LHCN-M2 (cell line): ENCODE measurements at regions not wholly inside any gene's neighbourhood (a gene's known extent, or its start where the extent isn't known, plus 50 kb on each side); places are given as distances from the start of the nearest gene placed in this dataset.

ENCODE experiments used
- DNase-seq: peaks from one replicate; pipeline ENCODE4 v3.0.0-alpha.2; 2012; ENCODE audit warnings: low read depth

GRCh38 chr5:105836268-105836667 lies 1834.5 kb downstream of the EFNA5 start:
- peak; percentile 68 for DNase-seq

- no peak for DNase-seq
These were observed 1841.9 kb downstream of the EFNA5 start for GRCh38 chr5:105828821-105829220.

- DNase-seq = no peak
These were observed 1848.9 kb downstream of the EFNA5 start for GRCh38 chr5:105821800-105822199.

DNA sequence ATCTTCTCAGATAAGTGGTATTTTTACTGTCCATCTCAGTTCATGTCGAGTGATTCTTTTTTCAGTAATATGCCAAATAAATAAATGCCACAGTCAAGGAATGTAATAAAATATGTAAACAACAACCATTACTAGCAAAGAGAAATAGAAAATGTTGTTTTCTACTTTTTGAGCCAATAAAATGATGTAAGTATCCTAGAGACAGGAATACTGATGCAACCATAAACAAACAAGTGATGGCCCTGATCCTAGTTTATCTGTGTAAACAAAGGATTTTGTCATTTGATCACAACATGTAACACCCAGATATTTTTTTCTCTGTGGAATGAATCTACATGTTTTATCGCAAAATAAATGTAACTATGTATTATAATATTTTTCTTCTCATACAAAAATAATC lies 1852.8 kb downstream of the EFNA5 start:
- DNase-seq = peak; percentile 28

DNA sequence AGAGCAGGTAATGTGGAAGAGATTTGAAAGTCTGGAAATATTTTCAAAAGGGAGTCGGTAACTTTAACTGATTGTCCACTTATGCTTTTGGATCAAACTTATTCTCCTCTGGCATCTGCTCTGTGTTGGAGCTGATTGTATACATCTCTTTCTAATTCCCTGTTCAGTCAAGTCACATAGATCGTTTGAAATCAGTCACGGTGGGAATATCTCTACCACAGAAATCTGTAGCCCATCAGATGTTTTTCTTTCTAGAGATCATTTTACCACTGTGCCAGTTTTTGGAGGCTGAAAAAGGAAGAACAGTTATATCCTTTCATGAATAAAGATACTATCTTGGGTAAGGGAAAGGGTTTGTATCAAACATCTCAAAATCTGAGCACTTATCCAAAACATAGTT lies 1853.3 kb downstream of the EFNA5 start:
- peak; percentile 14 for DNase-seq

DNA sequence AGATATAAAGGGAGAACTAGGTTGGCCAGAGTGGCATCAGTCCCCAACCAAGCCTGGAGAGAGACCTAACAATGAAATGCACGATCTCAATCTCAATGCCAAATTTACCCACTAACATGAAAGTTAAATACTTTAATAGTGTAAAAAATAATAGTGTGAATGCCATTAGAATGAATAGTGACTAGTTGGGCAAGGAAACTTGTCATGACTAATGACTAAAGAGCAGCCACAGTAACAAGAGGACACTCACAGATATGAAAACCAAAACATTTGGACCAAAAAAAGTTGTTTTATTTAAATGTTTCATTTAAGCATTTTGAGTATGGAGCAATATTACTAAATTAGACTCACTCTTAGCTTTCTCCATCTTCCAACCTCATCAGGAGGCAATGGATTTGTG lies 1853.8 kb downstream of the EFNA5 start:
- DNase-seq = peak; percentile 13

GRCh38 chr5:105812304-105812703 lies 1858.4 kb downstream of the EFNA5 start:
- DNase-seq = peak; percentile 28

DNA sequence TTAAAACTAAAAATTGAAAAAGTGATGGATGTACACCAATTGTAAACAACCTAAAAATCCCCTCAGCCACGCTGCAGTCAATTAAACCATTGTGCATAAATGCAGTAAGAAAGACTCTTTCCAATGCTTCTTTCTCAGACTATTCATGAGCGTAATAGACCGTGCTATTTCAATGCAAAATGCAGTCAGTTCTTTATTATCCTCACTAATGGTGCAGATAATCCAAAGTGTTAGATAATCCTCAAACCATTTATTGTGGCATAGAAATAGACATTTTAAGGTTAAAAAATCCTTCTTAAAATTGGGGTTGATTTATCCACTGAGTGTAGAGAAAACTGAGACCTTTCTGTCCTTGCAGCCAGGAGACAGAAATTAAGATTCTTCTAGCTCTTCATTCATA lies 1862.8 kb downstream of the EFNA5 start:
- no peak for DNase-seq

GRCh38 chr5:105807290-105807689 lies 1863.4 kb downstream of the EFNA5 start:
- no peak for DNase-seq

DNA sequence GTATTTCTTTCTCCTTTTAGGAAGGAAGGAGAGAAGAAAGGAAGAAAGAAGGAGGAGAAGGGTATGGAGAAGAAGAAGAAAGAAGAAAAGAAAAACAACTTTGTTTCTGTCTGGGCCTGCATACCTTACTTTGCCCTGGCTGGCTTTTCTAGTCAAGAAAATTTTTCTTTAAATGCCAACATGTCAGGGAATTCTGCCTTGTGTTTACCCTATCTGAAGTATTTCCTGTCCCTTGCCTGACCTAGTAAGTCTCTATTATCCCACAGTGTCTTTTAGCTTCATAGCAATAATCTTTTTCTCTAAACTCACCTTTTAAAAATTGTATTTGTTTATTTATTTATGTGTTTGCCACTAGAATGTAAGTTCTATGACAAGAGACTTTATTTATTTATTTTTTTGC lies 1864.1 kb downstream of the EFNA5 start:
- DNase-seq = no peak

GRCh38 chr5:105803431-105803830 lies 1867.3 kb downstream of the EFNA5 start:
- DNase-seq = no peak

GRCh38 chr5:105794578-105794977 lies 1876.2 kb downstream of the EFNA5 start:
- DNase-seq = no peak

DNA sequence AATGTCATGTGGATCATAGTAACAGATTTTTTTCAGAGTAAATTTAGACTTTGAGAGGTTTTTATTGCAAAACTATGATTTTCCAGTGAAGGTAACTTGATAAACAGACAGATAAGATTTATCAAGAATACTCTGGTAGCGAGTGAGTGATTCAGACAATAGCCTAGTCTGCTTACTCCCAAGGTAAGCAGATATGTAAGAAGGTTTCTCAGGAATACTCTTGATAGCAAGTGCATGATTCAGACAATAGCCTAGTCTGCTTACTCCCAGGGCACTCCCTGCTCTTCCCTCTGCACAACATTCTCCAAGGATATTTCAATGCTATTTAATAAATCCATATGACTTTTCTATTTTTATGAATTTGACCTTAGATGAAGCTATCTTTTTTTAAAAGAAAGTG lies 1881.5 kb downstream of the EFNA5 start:
- no peak for DNase-seq

GRCh38 chr5:105783811-105784210 lies 1886.9 kb downstream of the EFNA5 start:
- no peak for DNase-seq

DNA sequence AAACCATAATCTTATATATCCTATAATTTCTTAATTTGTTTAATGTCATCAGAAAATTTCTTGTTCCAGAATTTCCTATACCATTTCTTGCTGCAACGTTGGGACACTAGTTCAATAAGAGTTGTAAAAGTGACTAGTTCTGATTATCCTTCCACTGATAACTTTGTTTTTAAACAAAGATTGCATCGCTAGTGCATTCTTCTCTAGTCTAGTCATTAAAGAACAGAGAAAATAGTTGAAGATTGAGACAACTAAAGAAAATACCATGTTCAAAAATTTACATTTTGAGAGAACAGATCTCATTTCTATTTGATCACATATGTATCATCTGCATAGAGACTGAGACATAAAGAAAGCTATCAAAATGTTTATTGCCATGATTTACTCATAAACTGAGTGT lies 1888.2 kb downstream of the EFNA5 start:
- no peak for DNase-seq

DNA sequence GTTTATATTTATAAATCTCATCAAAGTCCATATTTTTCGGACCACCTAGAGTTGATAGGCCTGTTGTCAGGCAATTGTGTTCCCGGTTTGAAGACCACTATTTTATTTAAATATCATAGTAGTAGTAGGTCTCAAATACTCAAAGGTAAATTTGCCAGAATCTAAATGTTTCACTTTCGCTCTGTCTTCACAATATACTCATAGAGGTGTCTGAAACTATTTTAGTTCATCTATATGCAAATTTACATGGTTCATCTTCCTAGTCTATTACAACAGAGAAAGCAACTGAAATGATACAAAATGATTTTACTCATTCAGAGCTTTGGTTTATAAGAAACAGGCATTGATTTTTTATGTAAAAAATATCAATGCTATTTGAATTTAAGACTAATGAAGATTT lies 1897.5 kb downstream of the EFNA5 start:
- DNase-seq = no peak

DNA sequence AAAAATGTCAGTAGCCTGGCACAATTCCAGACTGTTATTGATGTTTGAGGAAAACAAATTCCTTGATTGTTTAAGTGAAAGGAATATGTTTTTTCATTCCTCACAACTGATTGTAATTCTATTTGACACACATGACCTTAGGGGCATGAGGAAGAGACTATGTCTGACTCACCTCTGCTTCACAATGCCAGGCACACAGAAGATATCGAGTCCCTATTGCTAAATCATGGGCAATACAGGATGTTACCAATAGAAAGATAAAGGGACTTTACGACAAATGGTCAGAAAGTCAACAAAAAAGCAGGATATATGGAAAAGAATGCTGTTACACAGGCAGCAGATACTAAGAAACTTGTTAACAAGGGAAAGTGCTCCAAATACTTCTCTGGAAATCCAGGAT lies 1903.5 kb downstream of the EFNA5 start:
- DNase-seq = no peak

GRCh38 chr5:105762728-105763127 lies 1908.0 kb downstream of the EFNA5 start:
- DNase-seq = no peak

DNA sequence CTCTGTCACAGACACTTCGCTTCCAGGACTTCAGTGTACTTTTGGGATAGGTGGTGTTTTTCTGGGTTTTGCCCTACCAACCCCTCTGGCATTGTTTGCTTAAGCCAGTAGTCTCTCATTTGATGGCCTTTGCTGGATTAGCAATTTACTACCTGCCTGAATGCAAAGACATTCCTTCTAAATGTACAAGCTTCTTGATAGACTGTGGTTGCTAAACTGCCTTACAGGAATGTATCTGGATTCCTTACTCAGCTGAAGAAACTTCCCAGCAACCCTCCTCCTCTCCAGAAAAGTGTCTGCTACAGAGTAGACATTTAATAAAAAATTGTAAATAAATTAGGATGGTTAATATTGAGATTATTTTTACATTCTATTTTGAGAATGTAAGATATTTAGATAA lies 1916.7 kb downstream of the EFNA5 start:
- DNase-seq = no peak

GRCh38 chr5:105752801-105753200 lies 1917.9 kb downstream of the EFNA5 start:
- DNase-seq = peak; percentile 53

GRCh38 chr5:105751908-105752307 lies 1918.8 kb downstream of the EFNA5 start:
- no peak for DNase-seq

- DNase-seq = no peak
These were observed 1925.6 kb downstream of the EFNA5 start for GRCh38 chr5:105745111-105745510.

DNA sequence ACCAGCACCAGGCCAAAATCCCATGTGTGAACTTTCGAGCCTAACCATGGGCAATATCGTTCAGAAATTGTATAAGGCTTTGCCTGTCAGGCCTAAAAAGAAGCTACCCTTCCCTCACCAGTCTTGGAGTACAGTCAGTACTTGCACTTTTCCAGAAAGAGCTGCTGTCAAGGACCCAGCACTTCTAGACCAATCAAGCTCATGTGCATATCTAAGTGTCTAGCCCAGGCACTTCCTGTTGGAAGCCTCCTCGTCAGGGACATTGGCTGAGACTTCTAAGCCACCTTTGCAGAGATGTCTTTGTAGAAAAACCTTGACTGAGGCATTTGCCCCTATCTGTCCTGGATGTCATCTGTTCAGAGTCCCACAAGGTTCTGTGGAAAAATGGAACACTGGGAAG lies 1930.5 kb downstream of the EFNA5 start:
- no peak for DNase-seq

DNA sequence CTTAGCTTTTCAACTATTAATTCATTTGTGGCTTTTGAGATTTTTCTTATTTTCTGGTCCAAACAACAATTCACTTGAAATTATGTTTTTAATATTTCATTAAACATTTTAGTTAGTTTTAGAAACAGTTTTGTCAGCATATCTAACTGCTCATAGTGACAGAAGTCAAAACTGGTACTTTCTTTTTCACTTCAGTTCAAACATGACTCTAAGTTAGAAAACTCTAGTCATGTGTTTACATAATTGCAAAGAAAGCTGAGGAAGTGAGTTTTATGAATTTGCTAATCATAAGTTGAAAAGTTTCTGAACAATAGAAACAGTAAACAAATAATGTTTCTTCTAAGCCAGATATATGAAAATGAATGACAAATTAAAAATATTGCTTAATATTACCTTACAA lies 1931.0 kb downstream of the EFNA5 start:
- no peak for DNase-seq

GRCh38 chr5:105735704-105736103 lies 1935.0 kb downstream of the EFNA5 start:
- DNase-seq = peak; percentile 9
